Activated naive CD4-positive, alpha-beta T cell treated with anti-CD3 and anti-CD28 coated beads, Interleukin-2, amount 50 U/mL, for 24 hours (primary cell): ENCODE measurements at regions not wholly inside any gene's neighbourhood (a gene's known extent, or its start where the extent isn't known, plus 50 kb on each side); places are given as distances from the start of the nearest gene placed in this dataset.

Experiments used
- H3K27ac Mint-ChIP-seq: one replicate; pipeline ENCODE4 v1.8.0; 2021; ENCODE audit warnings: mild to moderate bottlenecking, mixed read lengths
- H3K27me3 Mint-ChIP-seq: one replicate; pipeline ENCODE4 v1.8.0; 2021; ENCODE audit warnings: mixed read lengths
- H3K36me3 Mint-ChIP-seq: one replicate; pipeline ENCODE4 v1.8.0; 2021; ENCODE audit warnings: mixed read lengths
- H3K4me1 Mint-ChIP-seq: one replicate; pipeline ENCODE4 v1.8.0; 2021; ENCODE audit warnings: mixed read lengths
- H3K4me3 Mint-ChIP-seq: one replicate; pipeline ENCODE4 v1.8.0; 2021; ENCODE audit warnings: mild to moderate bottlenecking, mixed read lengths
- H3K9me3 Mint-ChIP-seq: one replicate; pipeline ENCODE4 v1.8.0; 2021; ENCODE audit warnings: mixed read lengths

DNA sequence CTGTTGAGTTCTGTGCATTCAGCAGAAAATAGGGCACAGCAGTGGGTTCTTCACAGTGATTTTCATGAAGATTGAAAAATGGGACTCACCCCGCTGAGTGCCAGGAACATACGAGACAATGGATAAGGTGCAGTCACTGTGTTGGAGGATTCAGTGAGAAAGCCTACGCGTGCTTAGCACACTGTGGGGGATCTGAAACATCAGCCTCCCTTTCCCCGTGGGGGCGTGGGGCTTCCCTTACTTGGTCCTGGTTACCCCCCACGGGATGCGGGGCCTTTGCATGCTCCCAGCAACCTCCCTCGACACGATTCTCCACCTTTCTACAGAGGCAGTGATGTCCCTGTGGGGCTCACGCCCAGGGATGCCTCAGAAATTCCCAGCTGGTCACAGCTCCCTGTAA lies 252.2 kb upstream of the C1orf174 start:
- Mint-ChIP-seq H3K4me1 (no peaks in the 10 kb centered on the region), H3K36me3 (no peaks in the 10 kb centered on the region), H3K27ac (no peak overlapping the region), H3K27me3 (no peaks in the 10 kb centered on the region), H3K9me3 (no peaks in the 10 kb centered on the region), H3K4me3 (no peak overlapping the region)

- H3K4me3 Mint-ChIP-seq: no peak overlapping the region
- H3K9me3 Mint-ChIP-seq: no peaks in the 10 kb centered on the region
- no peaks in the 10 kb centered on the region for H3K4me1 Mint-ChIP-seq
- no peaks in the 10 kb centered on the region for H3K27me3 Mint-ChIP-seq
- no peaks in the 10 kb centered on the region for H3K36me3 Mint-ChIP-seq
- no peak overlapping the region for H3K27ac Mint-ChIP-seq
These were observed 253.5 kb upstream of the C1orf174 start for GRCh38 chr1:4153571-4153970.

GRCh38 chr1:4156241-4156973 lies 256.3 kb upstream of the C1orf174 start:
- no peaks in the 10 kb centered on the region for H3K36me3 Mint-ChIP-seq
- H3K4me3 Mint-ChIP-seq: no peak overlapping the region
- H3K4me1 Mint-ChIP-seq: no peaks in the 10 kb centered on the region
- H3K9me3 Mint-ChIP-seq: no peaks in the 10 kb centered on the region
- no peak overlapping the region for H3K27ac Mint-ChIP-seq
- no peaks in the 10 kb centered on the region for H3K27me3 Mint-ChIP-seq

GRCh38 chr1:4160181-4160580 lies 260.1 kb upstream of the C1orf174 start:
- Mint-ChIP-seq H3K27me3 (peaks cover 3% of the 10 kb centered on the region), H3K27ac (no peak overlapping the region), H3K9me3 (no peaks in the 10 kb centered on the region)

GRCh38 chr1:4161366-4162006 lies 261.4 kb upstream of the C1orf174 start:
- no peaks in the 10 kb centered on the region for H3K36me3 Mint-ChIP-seq
- H3K27ac Mint-ChIP-seq: no peak overlapping the region
- no peaks in the 10 kb centered on the region for H3K9me3 Mint-ChIP-seq
- H3K4me3 Mint-ChIP-seq: no peak overlapping the region
- H3K4me1 Mint-ChIP-seq: no peaks in the 10 kb centered on the region
- H3K27me3 Mint-ChIP-seq: peaks cover 4% of the 10 kb centered on the region

More at GRCh38 chr1:4160181-4160580, 260.1 kb upstream of the C1orf174 start:
- Mint-ChIP-seq H3K4me1 (no peaks in the 10 kb centered on the region), H3K36me3 (no peaks in the 10 kb centered on the region), H3K4me3 (no peak overlapping the region)

GRCh38 chr1:4164965-4165364 lies 264.9 kb upstream of the C1orf174 start:
- H3K4me3 Mint-ChIP-seq: no peak overlapping the region
- no peaks in the 10 kb centered on the region for H3K36me3 Mint-ChIP-seq
- H3K27me3 Mint-ChIP-seq: peaks cover 7% of the 10 kb centered on the region
- no peak overlapping the region for H3K27ac Mint-ChIP-seq
- H3K4me1 Mint-ChIP-seq: no peaks in the 10 kb centered on the region
- H3K9me3 Mint-ChIP-seq: no peaks in the 10 kb centered on the region

DNA sequence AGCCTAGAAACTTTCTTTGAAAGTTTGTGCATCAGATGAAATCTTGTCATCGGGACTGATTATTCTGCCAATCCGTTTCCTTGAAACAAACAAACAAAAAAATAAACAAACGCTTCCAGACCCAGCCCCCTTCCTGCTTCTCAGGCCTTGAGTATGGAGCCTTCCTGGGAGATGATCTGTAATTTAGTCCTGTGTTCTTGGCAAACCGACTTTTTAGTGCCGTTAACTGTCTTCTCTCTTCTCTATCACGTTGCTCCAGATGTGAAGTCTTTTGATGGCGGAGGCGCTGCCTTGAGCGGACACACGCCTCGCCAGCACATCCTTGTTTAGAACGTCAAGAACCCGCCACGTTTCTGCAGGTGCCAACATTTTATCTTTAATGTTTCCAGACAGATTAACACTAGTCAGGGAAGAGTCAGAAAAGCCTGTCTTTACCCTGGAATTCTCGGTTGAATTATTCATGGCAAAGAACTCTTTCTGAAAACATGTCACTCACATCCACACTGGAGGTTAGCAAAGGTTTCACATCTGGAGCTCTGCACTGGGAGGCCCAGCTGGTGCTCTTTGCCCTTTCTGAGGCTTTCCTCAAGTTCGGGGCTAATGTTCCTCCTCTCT lies 265.7 kb upstream of the C1orf174 start:
- Mint-ChIP-seq H3K27ac (no peak overlapping the region), H3K9me3 (no peaks in the 10 kb centered on the region), H3K27me3 (peaks cover 9% of the 10 kb centered on the region), H3K4me3 (no peak overlapping the region), H3K4me1 (no peaks in the 10 kb centered on the region), H3K36me3 (no peaks in the 10 kb centered on the region)

DNA sequence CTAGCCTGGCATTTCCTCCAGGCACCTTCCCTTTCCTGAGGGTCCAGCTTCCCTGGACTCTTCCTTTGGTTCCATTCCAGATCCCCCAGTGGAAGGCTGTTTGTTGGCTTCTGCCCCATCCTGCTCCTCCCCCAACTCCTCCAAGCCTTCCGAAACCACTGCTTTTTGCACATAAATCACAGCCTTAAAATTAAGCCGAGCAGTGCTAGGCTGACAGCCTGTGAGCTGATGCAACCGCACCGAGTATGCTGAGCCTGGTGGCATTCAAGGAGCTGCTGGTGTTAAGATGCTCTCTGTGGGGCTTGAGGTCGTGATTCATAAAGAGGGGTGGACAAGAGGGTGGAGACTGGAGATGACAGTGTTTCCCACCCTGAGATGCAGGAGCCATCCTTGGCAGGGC lies 266.6 kb upstream of the C1orf174 start:
- Mint-ChIP-seq H3K4me1 (no peaks in the 10 kb centered on the region), H3K36me3 (no peaks in the 10 kb centered on the region), H3K9me3 (no peaks in the 10 kb centered on the region), H3K27ac (no peak overlapping the region), H3K27me3 (peaks cover 12% of the 10 kb centered on the region), H3K4me3 (no peak overlapping the region)

- no peak overlapping the region for H3K27ac Mint-ChIP-seq
- peaks cover 12% of the 10 kb centered on the region for H3K27me3 Mint-ChIP-seq
- no peak overlapping the region for H3K4me3 Mint-ChIP-seq
- no peaks in the 10 kb centered on the region for H3K36me3 Mint-ChIP-seq
- H3K4me1 Mint-ChIP-seq: no peaks in the 10 kb centered on the region
- no peaks in the 10 kb centered on the region for H3K9me3 Mint-ChIP-seq
These were observed 269.9 kb upstream of the C1orf174 start for GRCh38 chr1:4169991-4170390.

GRCh38 chr1:4170548-4171340 lies 270.7 kb upstream of the C1orf174 start:
- Mint-ChIP-seq H3K27me3 (peaks cover 12% of the 10 kb centered on the region), H3K4me1 (no peaks in the 10 kb centered on the region), H3K4me3 (no peak overlapping the region), H3K36me3 (no peaks in the 10 kb centered on the region), H3K9me3 (no peaks in the 10 kb centered on the region), H3K27ac (no peak overlapping the region)

- H3K4me3 Mint-ChIP-seq: no peak overlapping the region
- H3K27me3 Mint-ChIP-seq: peaks cover 9% of the 10 kb centered on the region
- H3K36me3 Mint-ChIP-seq: no peaks in the 10 kb centered on the region
- no peak overlapping the region for H3K27ac Mint-ChIP-seq
- H3K4me1 Mint-ChIP-seq: no peaks in the 10 kb centered on the region
- no peaks in the 10 kb centered on the region for H3K9me3 Mint-ChIP-seq
These were observed 271.7 kb upstream of the C1orf174 start for GRCh38 chr1:4171480-4172450.

DNA sequence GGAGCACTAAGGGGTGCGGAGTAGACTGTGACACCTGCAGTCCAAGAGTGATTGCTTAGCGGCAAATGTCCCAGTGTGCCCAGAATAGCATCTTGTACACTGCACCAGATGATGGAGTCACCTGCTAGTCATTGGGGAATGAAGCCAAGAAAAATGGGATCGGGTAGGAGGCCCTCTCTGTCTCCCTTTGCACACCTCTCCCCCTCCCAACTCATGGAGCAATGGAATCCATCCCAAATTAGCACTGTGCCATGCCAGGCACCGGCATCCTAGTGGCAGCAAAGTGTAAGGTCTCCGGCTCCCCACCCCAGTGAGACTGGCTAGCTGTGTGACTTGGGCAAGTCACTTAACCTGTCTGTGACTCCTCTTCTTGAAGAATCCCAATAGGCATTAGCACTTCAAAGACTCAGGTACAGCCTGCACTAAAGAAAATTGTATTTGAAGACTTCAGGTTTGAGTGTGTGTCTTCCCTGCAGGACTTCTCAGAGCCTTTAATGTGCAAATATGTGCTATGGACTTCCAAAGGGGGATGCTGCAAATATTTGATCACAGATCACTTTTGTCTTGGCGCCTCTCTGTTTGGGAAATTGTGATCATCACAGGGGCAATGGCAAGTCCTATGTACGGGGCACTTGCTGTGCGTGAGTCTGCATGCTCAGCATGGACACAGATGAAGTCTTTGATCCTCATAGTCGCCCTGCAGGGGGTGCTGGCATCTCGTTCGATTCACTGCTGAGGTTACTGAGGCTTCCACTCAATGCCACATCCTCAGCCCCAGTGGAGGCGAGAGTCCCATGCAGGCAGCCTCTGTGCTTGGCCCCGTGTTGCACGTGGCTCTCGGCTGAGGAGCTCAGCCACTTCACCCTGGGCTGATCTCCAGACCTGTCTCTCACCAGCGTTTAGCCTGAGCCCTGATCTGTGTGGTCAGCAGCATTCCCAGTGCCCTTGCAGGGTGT lies 272.9 kb upstream of the C1orf174 start:
- Mint-ChIP-seq H3K36me3 (no peaks in the 10 kb centered on the region), H3K27me3 (peaks cover 8% of the 10 kb centered on the region), H3K9me3 (no peaks in the 10 kb centered on the region), H3K27ac (no peak overlapping the region), H3K4me3 (no peak overlapping the region), H3K4me1 (no peaks in the 10 kb centered on the region)

GRCh38 chr1:4173731-4174130 lies 273.7 kb upstream of the C1orf174 start:
- H3K27ac Mint-ChIP-seq: no peak overlapping the region
- peaks cover 8% of the 10 kb centered on the region for H3K27me3 Mint-ChIP-seq
- no peaks in the 10 kb centered on the region for H3K4me1 Mint-ChIP-seq
- H3K36me3 Mint-ChIP-seq: no peaks in the 10 kb centered on the region
- no peaks in the 10 kb centered on the region for H3K9me3 Mint-ChIP-seq
- H3K4me3 Mint-ChIP-seq: no peak overlapping the region
